ENCODE measurements at regions not wholly inside any gene's neighbourhood (a gene's known extent, or its start where the extent isn't known, plus 50 kb on each side); places are given as distances from the start of the nearest gene placed in this dataset.
A peak's percentile ranks its signal among the peaks of the same experiment; 100 is the strongest.

DNA sequence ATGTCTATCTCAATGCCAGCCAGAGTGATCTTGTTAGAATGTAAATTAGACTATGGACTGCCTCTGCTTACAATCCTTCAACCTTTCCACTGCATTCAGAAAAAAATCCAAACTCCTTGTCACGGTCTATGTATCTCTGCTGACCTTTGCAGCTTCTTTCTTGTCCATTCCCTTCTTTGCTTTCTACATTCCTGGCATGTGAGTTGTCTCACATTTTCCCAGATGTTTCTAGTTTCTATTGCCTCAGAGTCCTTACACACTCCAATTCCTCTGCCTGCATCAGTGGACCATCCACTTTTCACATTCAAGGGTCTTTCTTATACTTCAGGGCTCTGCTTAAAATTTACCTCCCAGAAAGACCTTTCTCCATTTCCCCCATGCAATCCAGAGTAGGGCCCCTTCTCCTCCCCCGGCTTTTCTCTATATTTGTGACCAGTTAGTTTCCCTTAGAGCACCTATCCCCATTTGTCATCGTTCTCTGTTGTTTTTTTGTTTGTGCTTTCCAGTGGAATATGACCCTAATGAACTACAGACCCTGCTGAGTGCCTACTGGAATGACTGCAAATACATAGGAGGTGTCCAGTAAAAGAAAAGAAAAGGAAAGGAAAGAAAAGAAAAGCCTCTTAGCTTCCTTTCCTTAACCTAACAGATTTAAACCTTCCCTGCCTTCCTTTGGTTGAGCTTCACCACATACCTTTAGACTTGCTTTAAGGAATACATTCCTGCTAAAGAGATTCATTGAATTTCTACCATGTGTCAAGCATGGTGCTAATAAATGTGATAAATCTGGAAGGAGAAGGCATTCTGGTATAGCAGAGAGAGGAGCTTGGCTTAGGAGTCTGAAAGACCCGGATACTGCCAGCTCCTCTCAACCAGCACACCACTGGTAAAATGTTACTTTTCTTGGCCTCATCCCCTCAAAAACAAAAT lies 102.0 kb downstream of the DIRAS3 start:
- peak overlapping the region; percentile 40 for H2AFZ ChIP-seq
- H3K9me3 ChIP-seq (ENCODE audit: low read depth): no peaks in the 10 kb centered on the region
- in situ Hi-C loops (cut with MboI): no loop called here
- no peaks in the 10 kb centered on the region for H3K9me2 ChIP-seq (ENCODE audit: insufficient read depth)
- peak overlapping the region; percentile 58 for H3K4me2 ChIP-seq (ENCODE audit: unreplicated experiment)
- no peaks in the 10 kb centered on the region for H4K20me1 ChIP-seq (ENCODE audit: insufficient read depth)
- peak overlapping the region; percentile 63 for H3K27ac ChIP-seq
- TF ChIP-seq EZH2 (IDR thresholded peaks at IDR 0.05; ENCODE audit: insufficient read depth, poor library complexity, severe bottlenecking): no peak
- TF ChIP-seq EZH2phosphoT487 (IDR thresholded peaks at IDR 0.05; ENCODE audit: insufficient read depth, low read depth): no peak
- no peaks in the 10 kb centered on the region for H3K36me3 ChIP-seq (ENCODE audit: low read depth)
- H3F3A ChIP-seq (ENCODE audit: insufficient read depth): peaks cover 26% of the 10 kb centered on the region
- H3K9ac ChIP-seq: peak overlapping the region; percentile 21; the same call in 1 of the 2 replicates
- WGBS, 2 experiments (ENCODE audit: low coverage in 1 of 2, low lambda C conversion rate in 2 of 2, missing lambda C conversion rate in 2 of 2): 7 to 11% methylated on average over 4 of the region's 4 CpGs
- H3K79me2 ChIP-seq (ENCODE audit: insufficient read depth): no peaks in the 10 kb centered on the region
- DNase-seq: peak; percentile 87
- peak overlapping the region; percentile 41 for H3K4me3 ChIP-seq
- H3K27me3 ChIP-seq (replicated peaks; ENCODE audit: insufficient read depth): no peaks in the 10 kb centered on the region
- peaks cover 28% of the 10 kb centered on the region for H3K4me1 ChIP-seq (ENCODE audit: insufficient read depth)

DNA sequence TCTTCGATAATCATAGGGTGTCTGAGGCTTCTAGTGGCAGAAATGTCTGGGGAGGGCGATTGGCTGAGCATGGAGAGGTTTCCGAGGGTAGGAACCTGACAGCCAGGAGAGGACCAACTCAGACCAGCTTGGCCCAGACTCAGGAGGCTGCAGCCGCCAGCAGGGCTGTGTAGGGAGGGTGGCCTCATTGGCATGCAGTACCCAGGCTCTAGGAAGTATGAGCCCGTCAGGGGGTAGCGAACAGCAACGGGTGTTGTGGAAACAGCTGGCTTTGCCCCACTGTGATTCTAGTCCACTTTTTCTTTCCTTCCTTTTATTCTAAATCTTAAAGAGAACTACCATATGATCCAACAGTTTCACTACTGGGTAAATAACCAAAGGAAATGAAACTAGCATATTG lies 103.3 kb downstream of the DIRAS3 start:
- Histone ChIP-seq H2AFZ (no peak overlapping the region), H3K4me2 (ENCODE audit: unreplicated experiment) (no peak overlapping the region), H3K79me2 (ENCODE audit: insufficient read depth) (no peaks in the 10 kb centered on the region), H3K27me3 (replicated peaks; ENCODE audit: insufficient read depth) (no peaks in the 10 kb centered on the region), H3K4me1 (ENCODE audit: insufficient read depth) (peaks cover 26% of the 10 kb centered on the region), H3K9me2 (ENCODE audit: insufficient read depth) (no peaks in the 10 kb centered on the region), H3K4me3 (no peak overlapping the region), H3K36me3 (ENCODE audit: low read depth) (no peaks in the 10 kb centered on the region), H3K9ac (no peak overlapping the region), H3F3A (ENCODE audit: insufficient read depth) (peaks cover 26% of the 10 kb centered on the region), H4K20me1 (ENCODE audit: insufficient read depth) (no peaks in the 10 kb centered on the region), H3K27ac (no peak overlapping the region), H3K9me3 (ENCODE audit: low read depth) (no peaks in the 10 kb centered on the region)
- no peak for TF ChIP-seq EZH2phosphoT487 (IDR thresholded peaks at IDR 0.05; ENCODE audit: insufficient read depth, low read depth)
- no peak for TF ChIP-seq EZH2 (IDR thresholded peaks at IDR 0.05; ENCODE audit: insufficient read depth, poor library complexity, severe bottlenecking)
- 84 to 93% methylated on average over 7 of the region's 7 CpGs for WGBS, 2 experiments (ENCODE audit: low coverage in 1 of 2, low lambda C conversion rate in 2 of 2, missing lambda C conversion rate in 2 of 2)
- DNase-seq: no peak
- in situ Hi-C loops (cut with MboI): no loop called here

DNA sequence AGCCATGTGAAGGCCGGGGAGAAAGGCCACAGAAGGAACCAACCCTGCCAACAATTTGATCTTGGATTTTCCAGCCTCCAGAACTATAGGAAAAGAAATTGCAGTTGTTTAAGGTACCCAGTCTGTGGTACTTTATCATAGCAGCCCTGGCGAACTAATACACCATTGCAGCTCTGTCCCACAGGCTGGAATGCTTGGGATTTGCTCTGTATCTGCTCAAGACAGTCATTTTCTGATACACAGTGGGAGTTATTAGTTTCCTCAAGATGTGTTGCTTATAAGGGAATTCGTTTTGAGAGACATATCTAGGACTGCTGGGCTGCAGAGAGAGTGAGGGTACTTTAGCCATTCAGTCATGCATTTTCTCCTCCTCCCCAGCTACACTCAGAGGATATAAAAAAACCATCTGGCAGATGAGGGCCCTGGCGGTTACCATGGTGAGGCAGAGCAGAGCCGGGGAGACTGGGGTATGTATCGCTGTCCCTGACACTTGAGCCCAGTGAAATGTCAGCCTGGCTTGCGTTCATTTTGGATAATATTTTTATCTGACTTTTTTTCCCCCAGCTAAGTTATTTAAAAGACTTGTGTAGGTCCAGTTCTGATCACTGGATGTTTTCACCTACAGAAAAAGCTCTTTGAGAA lies 104.6 kb downstream of the DIRAS3 start:
- no peaks in the 10 kb centered on the region for H3K27me3 ChIP-seq (replicated peaks; ENCODE audit: insufficient read depth)
- no peak for DNase-seq
- WGBS, 2 experiments (ENCODE audit: low coverage in 1 of 2, low lambda C conversion rate in 2 of 2, missing lambda C conversion rate in 2 of 2): 62 to 65% methylated on average over 7 of the region's 7 CpGs
- H3K79me2 ChIP-seq (ENCODE audit: insufficient read depth): no peaks in the 10 kb centered on the region
- no peak for TF ChIP-seq EZH2 (IDR thresholded peaks at IDR 0.05; ENCODE audit: insufficient read depth, poor library complexity, severe bottlenecking)
- no peak for TF ChIP-seq EZH2phosphoT487 (IDR thresholded peaks at IDR 0.05; ENCODE audit: insufficient read depth, low read depth)
- H3K27ac ChIP-seq: no peak overlapping the region
- no peak overlapping the region for H2AFZ ChIP-seq
- no peak overlapping the region for H3K4me2 ChIP-seq (ENCODE audit: unreplicated experiment)
- no peaks in the 10 kb centered on the region for H3K9me2 ChIP-seq (ENCODE audit: insufficient read depth)
- in situ Hi-C loops (cut with MboI): no loop called here
- peaks cover 26% of the 10 kb centered on the region for H3F3A ChIP-seq (ENCODE audit: insufficient read depth)
- no peak overlapping the region for H3K4me3 ChIP-seq
- H3K9me3 ChIP-seq (ENCODE audit: low read depth): no peaks in the 10 kb centered on the region
- no peaks in the 10 kb centered on the region for H3K36me3 ChIP-seq (ENCODE audit: low read depth)
- no peak overlapping the region for H3K9ac ChIP-seq
- peaks cover 29% of the 10 kb centered on the region for H3K4me1 ChIP-seq (ENCODE audit: insufficient read depth)
- no peaks in the 10 kb centered on the region for H4K20me1 ChIP-seq (ENCODE audit: insufficient read depth)

DNA sequence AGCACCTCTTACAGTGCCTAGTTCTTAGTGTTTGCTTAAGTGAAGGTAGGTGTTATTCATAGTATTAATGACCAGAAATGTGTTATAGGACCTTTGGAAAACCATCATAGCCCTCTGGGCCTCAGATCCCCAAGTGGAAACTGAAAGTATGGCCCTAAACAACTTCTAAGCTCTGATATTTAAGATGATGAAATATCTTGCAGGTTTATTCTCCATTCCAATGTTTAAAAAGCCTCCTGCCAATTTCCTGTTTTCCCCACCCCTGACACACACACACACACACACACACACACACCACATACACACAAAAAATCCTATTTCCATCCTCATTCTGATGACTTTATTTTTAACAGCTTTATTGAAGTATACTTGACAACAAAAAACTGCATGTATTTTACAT lies 108.2 kb downstream of the DIRAS3 start:
- H3K79me2 ChIP-seq (ENCODE audit: insufficient read depth): no peaks in the 10 kb centered on the region
- H3K9ac ChIP-seq: no peak overlapping the region
- no peaks in the 10 kb centered on the region for H3K9me2 ChIP-seq (ENCODE audit: insufficient read depth)
- no peaks in the 10 kb centered on the region for H4K20me1 ChIP-seq (ENCODE audit: insufficient read depth)
- no peaks in the 10 kb centered on the region for H3K9me3 ChIP-seq (ENCODE audit: low read depth)
- peaks cover 10% of the 10 kb centered on the region for H3K4me1 ChIP-seq (ENCODE audit: insufficient read depth)
- no peak for DNase-seq
- 0 out of 2 replicates have a peak overlapping the region, but pooled peaks have one; percentile 25 for H2AFZ ChIP-seq
- no peak for TF ChIP-seq EZH2 (IDR thresholded peaks at IDR 0.05; ENCODE audit: insufficient read depth, poor library complexity, severe bottlenecking)
- TF ChIP-seq EZH2phosphoT487 (IDR thresholded peaks at IDR 0.05; ENCODE audit: insufficient read depth, low read depth): no peak
- H3K4me2 ChIP-seq (ENCODE audit: unreplicated experiment): no peak overlapping the region
- no peaks in the 10 kb centered on the region for H3K27me3 ChIP-seq (replicated peaks; ENCODE audit: insufficient read depth)
- no peaks in the 10 kb centered on the region for H3K36me3 ChIP-seq (ENCODE audit: low read depth)
- H3F3A ChIP-seq (ENCODE audit: insufficient read depth): peaks cover under 1% of the 10 kb centered on the region; the same call in 1 of the 2 replicates
- H3K4me3 ChIP-seq: no peak overlapping the region
- in situ Hi-C loops (cut with MboI): no loop called here
- H3K27ac ChIP-seq: no peak overlapping the region
